ENCODE measurements at regions not wholly inside any gene's neighbourhood (a gene's known extent, or its start where the extent isn't known, plus 50 kb on each side); places are given as distances from the start of the nearest gene placed in this dataset.

GRCh38 chr2:22290909-22291473 lies 1094.0 kb upstream of the KLHL29 start:
- no peak for DNase-seq

- DNase-seq, result no peak
Measured at GRCh38 chr2:22301228-22301627, 1083.8 kb upstream of the KLHL29 start.

GRCh38 chr2:22326250-22326649 lies 1058.7 kb upstream of the KLHL29 start:
- DNase-seq, result no peak

GRCh38 chr2:22329211-22330154 lies 1055.5 kb upstream of the KLHL29 start:
- no peak for DNase-seq

GRCh38 chr2:22336414-22336813 lies 1048.6 kb upstream of the KLHL29 start:
- no peak for DNase-seq

- no peak for DNase-seq
Measured at GRCh38 chr2:22340716-22341115, 1044.3 kb upstream of the KLHL29 start.

GRCh38 chr2:22347306-22347705 lies 1037.7 kb upstream of the KLHL29 start:
- no peak for DNase-seq

- DNase-seq, result no peak
Measured at GRCh38 chr2:22350621-22351020, 1034.4 kb upstream of the KLHL29 start.

- no peak for DNase-seq
Measured at GRCh38 chr2:22355816-22356433, 1029.1 kb upstream of the KLHL29 start.

- DNase-seq, result no peak
Measured at GRCh38 chr2:22359071-22359672, 1025.8 kb upstream of the KLHL29 start.

GRCh38 chr2:22360735-22361374 lies 1024.1 kb upstream of the KLHL29 start:
- DNase-seq, result no peak

- DNase-seq, result no peak
Measured at GRCh38 chr2:22361571-22361970, 1023.4 kb upstream of the KLHL29 start.

- no peak for DNase-seq
Measured at GRCh38 chr2:22375096-22375495, 1009.9 kb upstream of the KLHL29 start.

- no peak for DNase-seq
Measured at GRCh38 chr2:22377268-22377667, 1007.7 kb upstream of the KLHL29 start.

- DNase-seq, result no peak
Measured at GRCh38 chr2:22382479-22383169, 1002.4 kb upstream of the KLHL29 start.

GRCh38 chr2:22397847-22398246 lies 987.1 kb upstream of the KLHL29 start:
- DNase-seq, result no peak

- DNase-seq, result no peak
Measured at GRCh38 chr2:22403748-22404147, 981.2 kb upstream of the KLHL29 start.

GRCh38 chr2:22406625-22407024 lies 978.4 kb upstream of the KLHL29 start:
- DNase-seq, result no peak

- no peak for DNase-seq
Measured at GRCh38 chr2:22420076-22420475, 964.9 kb upstream of the KLHL29 start.

- DNase-seq, result no peak
Measured at GRCh38 chr2:22442051-22442450, 942.9 kb upstream of the KLHL29 start.

- no peak for DNase-seq
Measured at GRCh38 chr2:22444281-22444680, 940.7 kb upstream of the KLHL29 start.

- no peak for DNase-seq
Measured at GRCh38 chr2:22449696-22450095, 935.3 kb upstream of the KLHL29 start.

Measured in NCI-H2107 (cell line).